GM23338 (cell line): ENCODE measurements at regions not wholly inside any gene's neighbourhood (a gene's known extent, or its start where the extent isn't known, plus 50 kb on each side); places are given as distances from the start of the nearest gene placed in this dataset.

Experiments used
- ATAC-seq: fragments of 200-7000 bp; cut with Tn5 transposase; 3 replicates; pipeline ENCODE4 v1.9.1; 2020
- DNase-seq: peaks from one replicate; pipeline ENCODE4 v3.0.0-alpha.2; 2015; ENCODE audit warnings: low spot score
- H2AFZ ChIP-seq: fragments of 200-600 bp; sonication (generic); 2 replicates; pipeline ENCODE4 v1.8.0; 2016; ENCODE audit warnings: antibody characterized with exemption, mild to moderate bottlenecking, moderate library complexity
- H3F3A ChIP-seq: fragments of 200-600 bp; sonication (generic); replicated peaks from 2 replicates; pipeline ENCODE4 v1.8.0; 2017; ENCODE audit warnings: antibody characterized with exemption, mixed run types, low read depth
- H3K27ac ChIP-seq: fragments of 200-600 bp; sonication (generic); 2 replicates; pipeline ENCODE4 v1.6.1; 2016; ENCODE audit warnings: low read depth
- H3K27me3 ChIP-seq: fragments of 200-600 bp; sonication (generic); 2 replicates; pipeline ENCODE4 v1.8.0; 2016; ENCODE audit warnings: mild to moderate bottlenecking, mixed run types, moderate library complexity; ENCODE audit not compliant: insufficient read depth
- H3K36me3 ChIP-seq: fragments of 200-600 bp; sonication (generic); 2 replicates; pipeline ENCODE4 v1.8.0; 2016; ENCODE audit warnings: mild to moderate bottlenecking; ENCODE audit not compliant: insufficient read depth
- H3K4me1 ChIP-seq: fragments of 200-600 bp; sonication (generic); 2 replicates; pipeline ENCODE4 v1.8.0; 2016; ENCODE audit warnings: mild to moderate bottlenecking, moderate library complexity; ENCODE audit not compliant: insufficient read depth
- H3K4me2 ChIP-seq: fragments of 200-600 bp; sonication (generic); 2 replicates; pipeline ENCODE4 v1.7.1; 2017; ENCODE audit warnings: mixed run types
- H3K4me3 ChIP-seq: fragments of 200-600 bp; sonication (generic); 2 replicates; pipeline ENCODE4 v1.6.1; 2016; ENCODE audit warnings: mixed run types
- H3K79me2 ChIP-seq: fragments of 200-600 bp; sonication (generic); replicated peaks from 2 replicates; pipeline ENCODE4 v1.8.0; 2017; ENCODE audit warnings: mild to moderate bottlenecking; ENCODE audit not compliant: insufficient read depth
- H3K9me2 ChIP-seq: fragments of 200-600 bp; sonication (generic); 2 replicates; pipeline ENCODE4 v1.8.0; 2017; ENCODE audit not compliant: insufficient read depth
- H4K20me1 ChIP-seq: fragments of 200-600 bp; sonication (generic); replicated peaks from 2 replicates; pipeline ENCODE4 v1.8.0; 2017; ENCODE audit warnings: mild to moderate bottlenecking; ENCODE audit not compliant: insufficient read depth
- H3K27ac Mint-ChIP-seq: 2 replicates; pipeline ENCODE4 v1.8.0; 2020; ENCODE audit warnings: inconsistent platforms, mild to moderate bottlenecking, moderate library complexity, mixed read lengths
- H3K27me3 Mint-ChIP-seq: 3 replicates; pipeline ENCODE4 v1.8.0; 2022; ENCODE audit warnings: low read depth, mild to moderate bottlenecking, moderate library complexity, mixed read lengths, inconsistent platforms; ENCODE audit not compliant: insufficient read depth, poor library complexity
- H3K36me3 Mint-ChIP-seq: 3 replicates; pipeline ENCODE4 v1.8.0; 2021; ENCODE audit warnings: low read depth, mild to moderate bottlenecking, inconsistent platforms, moderate library complexity, mixed read lengths
- H3K4me1 Mint-ChIP-seq: 3 replicates; pipeline ENCODE4 v1.8.0; 2020; ENCODE audit warnings: mild to moderate bottlenecking, inconsistent platforms, mixed read lengths
- H3K4me3 Mint-ChIP-seq: 3 replicates; pipeline ENCODE4 v1.8.0; 2021; ENCODE audit warnings: moderate library complexity, mild to moderate bottlenecking, inconsistent platforms, mixed read lengths
- H3K9me3 Mint-ChIP-seq: 3 replicates; pipeline ENCODE4 v1.8.0; 2020; ENCODE audit warnings: moderate library complexity, mild to moderate bottlenecking, inconsistent platforms, mixed read lengths
- CREB1 ChIP-seq: fragments of 250-450 bp; sonication (Bioruptor Pico); IDR thresholded peaks from 2 replicates; pipeline ENCODE4 v1.5.0; 2020; ENCODE audit warnings: low read depth, mild to moderate bottlenecking, moderate library complexity
- CTCF ChIP-seq, 2 experiments: fragments of 200-600 bp in 1 of 2; sonication (generic) in 1 of 2; conservative IDR thresholded peaks; 2 replicates each; pipeline versions ENCODE4 v1.5.1 to v1.6.1; 2016 to 2017; ENCODE audit warnings: antibody characterized with exemption in 2 of 2, low read depth in 2 of 2, mild to moderate bottlenecking in 2 of 2, moderate library complexity in 1 of 2
- ETS1 ChIP-seq: IDR thresholded peaks from 2 replicates; pipeline ENCODE4 v1.6.1; 2016; ENCODE audit warnings: antibody characterized with exemption
- EZH2 ChIP-seq: fragments of 200-600 bp; sonication (generic); IDR thresholded peaks from one replicate; pipeline ENCODE4 v1.8.0; 2017; ENCODE audit warnings: antibody characterized with exemption, mild to moderate bottlenecking, low read depth; ENCODE audit not compliant: unreplicated experiment
- EZH2phosphoT487 ChIP-seq: fragments of 200-600 bp; sonication (generic); IDR thresholded peaks from one replicate; pipeline ENCODE4 v1.8.1; 2018; ENCODE audit warnings: antibody characterized with exemption; ENCODE audit not compliant: unreplicated experiment
- JUNB ChIP-seq: IDR thresholded peaks from one replicate; pipeline ENCODE4 v1.6.1; 2016; ENCODE audit warnings: antibody characterized with exemption; ENCODE audit not compliant: unreplicated experiment
- POLR2AphosphoS5 ChIP-seq: IDR thresholded peaks from 2 replicates; pipeline ENCODE4 v1.6.1; 2016; ENCODE audit warnings: antibody characterized with exemption, low read depth
- REST ChIP-seq: IDR thresholded peaks from one replicate; pipeline ENCODE4 v1.6.1; 2018; ENCODE audit warnings: antibody characterized with exemption; ENCODE audit not compliant: unreplicated experiment
- STAT1 ChIP-seq: IDR thresholded peaks from one replicate; pipeline ENCODE4 v1.6.1; 2016; ENCODE audit warnings: antibody characterized with exemption; ENCODE audit not compliant: unreplicated experiment
- ZNF114 ChIP-seq: fragments of 250-450 bp; sonication (Bioruptor Pico); IDR thresholded peaks from 2 replicates; pipeline ENCODE4 v1.5.0; 2020; ENCODE audit warnings: mild to moderate bottlenecking, moderate library complexity
- ZNF331 ChIP-seq: fragments of 250-450 bp; sonication (Bioruptor Pico); IDR thresholded peaks from 2 replicates; pipeline ENCODE4 v1.5.0; 2020; ENCODE audit warnings: low read depth, mild to moderate bottlenecking, moderate library complexity
- TF ChIP-seq, protein P1 (sequence below): fragments of 250-450 bp; sonication (Bioruptor Pico); IDR thresholded peaks from 2 replicates; pipeline ENCODE4 v1.5.0; 2020; ENCODE audit warnings: mild to moderate bottlenecking, moderate library complexity

DNA sequence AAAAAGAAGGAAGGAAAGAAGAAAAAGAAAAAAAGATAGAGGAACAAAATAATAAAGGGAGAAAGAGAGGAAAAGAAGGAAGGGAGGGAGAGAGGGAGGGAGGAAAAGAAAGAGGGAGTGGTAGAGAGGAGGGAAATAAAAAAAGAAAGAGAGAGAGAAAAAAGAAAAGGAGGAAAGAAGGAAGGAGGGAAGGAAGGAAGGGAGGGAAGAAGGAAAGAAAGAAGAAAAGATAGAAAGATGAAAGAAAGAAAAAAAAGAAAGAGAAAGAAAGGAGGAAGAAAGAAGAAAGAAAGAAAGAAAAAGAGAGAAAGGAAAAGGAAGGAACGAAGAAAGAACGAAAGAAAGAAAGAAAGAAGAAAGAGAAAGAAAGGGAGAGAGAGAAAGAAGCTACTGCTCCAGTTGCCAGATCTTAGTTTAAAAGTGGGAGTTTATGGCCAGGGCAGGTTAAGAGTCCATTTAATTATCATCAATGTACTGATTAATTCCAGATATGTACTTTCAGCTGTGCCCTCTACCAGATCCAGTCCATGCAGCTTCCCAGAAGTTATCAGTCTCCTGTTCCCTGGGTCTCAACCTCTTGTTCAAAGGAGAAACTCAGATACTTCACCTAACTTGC, 1378.5 kb upstream of the NUDT12 start:
- DNase-seq: no peak
- Mint-ChIP-seq H3K4me3 (no peak overlapping the region), H3K4me1 (no peaks in the 10 kb centered on the region), H3K36me3 (no peaks in the 10 kb centered on the region), H3K27me3 (no peaks in the 10 kb centered on the region), H3K27ac (no peak overlapping the region), H3K9me3 (no peaks in the 10 kb centered on the region)
- H4K20me1 ChIP-seq: no peaks in the 10 kb centered on the region
- no peaks in the 10 kb centered on the region for H3K79me2 ChIP-seq
- no peak for ATAC-seq
- H3F3A ChIP-seq: no peaks in the 10 kb centered on the region
- no peak overlapping the region for H3K4me3 ChIP-seq
- no peaks in the 10 kb centered on the region for H3K4me1 ChIP-seq
- no peak overlapping the region for H2AFZ ChIP-seq
- H3K27me3 ChIP-seq: no peaks in the 10 kb centered on the region
- no peak overlapping the region for H3K27ac ChIP-seq
- TF ChIP-seq CTCF (conservative IDR thresholded peaks at IDR 0.05; ENCODE audit: low read depth in 2 of 2) (no peak), ZNF114 (CRISPR knock-in tag) (no peak), ETS1 (no peak), POLR2AphosphoS5 (no peak), REST (no peak), EZH2phosphoT487 (no peak), STAT1 (no peak), ZNF331 (no peak), JUNB (no peak), EZH2 (no peak), CREB1 (CRISPR knock-in tag) (no peak)
- TF ChIP-seq, protein P1, sequence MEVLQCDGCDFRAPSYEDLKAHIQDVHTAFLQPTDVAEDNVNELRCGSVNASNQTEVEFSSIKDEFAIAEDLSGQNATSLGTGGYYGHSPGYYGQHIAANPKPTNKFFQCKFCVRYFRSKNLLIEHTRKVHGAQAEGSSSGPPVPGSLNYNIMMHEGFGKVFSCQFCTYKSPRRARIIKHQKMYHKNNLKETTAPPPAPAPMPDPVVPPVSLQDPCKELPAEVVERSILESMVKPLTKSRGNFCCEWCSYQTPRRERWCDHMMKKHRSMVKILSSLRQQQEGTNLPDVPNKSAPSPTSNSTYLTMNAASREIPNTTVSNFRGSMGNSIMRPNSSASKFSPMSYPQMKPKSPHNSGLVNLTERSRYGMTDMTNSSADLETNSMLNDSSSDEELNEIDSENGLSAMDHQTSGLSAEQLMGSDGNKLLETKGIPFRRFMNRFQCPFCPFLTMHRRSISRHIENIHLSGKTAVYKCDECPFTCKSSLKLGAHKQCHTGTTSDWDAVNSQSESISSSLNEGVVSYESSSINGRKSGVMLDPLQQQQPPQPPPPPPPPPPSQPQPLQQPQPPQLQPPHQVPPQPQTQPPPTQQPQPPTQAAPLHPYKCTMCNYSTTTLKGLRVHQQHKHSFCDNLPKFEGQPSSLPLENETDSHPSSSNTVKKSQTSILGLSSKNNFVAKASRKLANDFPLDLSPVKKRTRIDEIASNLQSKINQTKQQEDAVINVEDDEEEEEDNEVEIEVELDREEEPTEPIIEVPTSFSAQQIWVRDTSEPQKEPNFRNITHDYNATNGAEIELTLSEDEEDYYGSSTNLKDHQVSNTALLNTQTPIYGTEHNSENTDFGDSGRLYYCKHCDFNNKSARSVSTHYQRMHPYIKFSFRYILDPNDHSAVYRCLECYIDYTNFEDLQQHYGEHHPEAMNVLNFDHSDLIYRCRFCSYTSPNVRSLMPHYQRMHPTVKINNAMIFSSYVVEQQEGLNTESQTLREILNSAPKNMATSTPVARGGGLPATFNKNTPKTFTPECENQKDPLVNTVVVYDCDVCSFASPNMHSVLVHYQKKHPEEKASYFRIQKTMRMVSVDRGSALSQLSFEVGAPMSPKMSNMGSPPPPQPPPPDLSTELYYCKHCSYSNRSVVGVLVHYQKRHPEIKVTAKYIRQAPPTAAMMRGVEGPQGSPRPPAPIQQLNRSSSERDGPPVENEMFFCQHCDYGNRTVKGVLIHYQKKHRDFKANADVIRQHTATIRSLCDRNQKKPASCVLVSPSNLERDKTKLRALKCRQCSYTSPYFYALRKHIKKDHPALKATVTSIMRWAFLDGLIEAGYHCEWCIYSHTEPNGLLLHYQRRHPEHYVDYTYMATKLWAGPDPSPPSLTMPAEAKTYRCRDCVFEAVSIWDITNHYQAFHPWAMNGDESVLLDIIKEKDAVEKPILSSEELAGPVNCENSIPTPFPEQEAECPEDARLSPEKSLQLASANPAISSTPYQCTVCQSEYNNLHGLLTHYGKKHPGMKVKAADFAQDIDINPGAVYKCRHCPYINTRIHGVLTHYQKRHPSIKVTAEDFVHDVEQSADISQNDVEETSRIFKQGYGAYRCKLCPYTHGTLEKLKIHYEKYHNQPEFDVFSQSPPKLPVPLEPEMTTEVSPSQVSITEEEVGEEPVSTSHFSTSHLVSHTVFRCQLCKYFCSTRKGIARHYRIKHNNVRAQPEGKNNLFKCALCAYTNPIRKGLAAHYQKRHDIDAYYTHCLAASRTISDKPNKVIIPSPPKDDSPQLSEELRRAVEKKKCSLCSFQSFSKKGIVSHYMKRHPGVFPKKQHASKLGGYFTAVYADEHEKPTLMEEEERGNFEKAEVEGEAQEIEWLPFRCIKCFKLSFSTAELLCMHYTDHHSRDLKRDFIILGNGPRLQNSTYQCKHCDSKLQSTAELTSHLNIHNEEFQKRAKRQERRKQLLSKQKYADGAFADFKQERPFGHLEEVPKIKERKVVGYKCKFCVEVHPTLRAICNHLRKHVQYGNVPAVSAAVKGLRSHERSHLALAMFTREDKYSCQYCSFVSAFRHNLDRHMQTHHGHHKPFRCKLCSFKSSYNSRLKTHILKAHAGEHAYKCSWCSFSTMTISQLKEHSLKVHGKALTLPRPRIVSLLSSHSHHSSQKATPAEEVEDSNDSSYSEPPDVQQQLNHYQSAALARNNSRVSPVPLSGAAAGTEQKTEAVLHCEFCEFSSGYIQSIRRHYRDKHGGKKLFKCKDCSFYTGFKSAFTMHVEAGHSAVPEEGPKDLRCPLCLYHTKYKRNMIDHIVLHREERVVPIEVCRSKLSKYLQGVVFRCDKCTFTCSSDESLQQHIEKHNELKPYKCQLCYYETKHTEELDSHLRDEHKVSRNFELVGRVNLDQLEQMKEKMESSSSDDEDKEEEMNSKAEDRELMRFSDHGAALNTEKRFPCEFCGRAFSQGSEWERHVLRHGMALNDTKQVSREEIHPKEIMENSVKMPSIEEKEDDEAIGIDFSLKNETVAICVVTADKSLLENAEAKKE (CRISPR knock-in tag): no peak
- H3K9me2 ChIP-seq: no peaks in the 10 kb centered on the region
- H3K4me2 ChIP-seq: no peak overlapping the region
- no peaks in the 10 kb centered on the region for H3K36me3 ChIP-seq
